HG03103 (cell line): ENCODE measurements at regions not wholly inside any gene's neighbourhood (a gene's known extent, or its start where the extent isn't known, plus 50 kb on each side); places are given as distances from the start of the nearest gene placed in this dataset.

Source experiments
- ATAC-seq: cut with Tn5 transposase; IDR thresholded peaks from one replicate; pipeline ENCODE4 v1.9.1; 2021; ENCODE audit warnings: low read depth; ENCODE audit not compliant: unreplicated experiment

GRCh38 chr13:80656512-80656904 lies 315.6 kb upstream of the SPRY2 start:
- no peak for ATAC-seq

GRCh38 chr13:80655778-80656511 lies 315.0 kb upstream of the SPRY2 start:
- no peak for ATAC-seq

- no peak for ATAC-seq
Observed at GRCh38 chr13:80654638-80655249, 313.8 kb upstream of the SPRY2 start.

GRCh38 chr13:80649274-80649673 lies 308.3 kb upstream of the SPRY2 start:
- no peak for ATAC-seq

GRCh38 chr13:80642641-80643040 lies 301.7 kb upstream of the SPRY2 start:
- no peak for ATAC-seq

GRCh38 chr13:80633251-80633650 lies 292.3 kb upstream of the SPRY2 start:
- no peak for ATAC-seq

GRCh38 chr13:80630685-80631121 lies 289.8 kb upstream of the SPRY2 start:
- ATAC-seq: no peak

GRCh38 chr13:80618781-80619180 lies 277.9 kb upstream of the SPRY2 start:
- ATAC-seq: no peak

GRCh38 chr13:80612804-80613203 lies 271.9 kb upstream of the SPRY2 start:
- no peak for ATAC-seq

- ATAC-seq: no peak
Observed at GRCh38 chr13:80611310-80611709, 270.4 kb upstream of the SPRY2 start.

GRCh38 chr13:80605716-80606115 lies 264.8 kb upstream of the SPRY2 start:
- ATAC-seq: no peak

- ATAC-seq: no peak
Observed at GRCh38 chr13:80605011-80605410, 264.1 kb upstream of the SPRY2 start.

- ATAC-seq: no peak
Observed at GRCh38 chr13:80604098-80604497, 263.2 kb upstream of the SPRY2 start.

GRCh38 chr13:80603351-80603750 lies 262.4 kb upstream of the SPRY2 start:
- no peak for ATAC-seq

- ATAC-seq: no peak
Observed at GRCh38 chr13:80599765-80600164, 258.8 kb upstream of the SPRY2 start.

- no peak for ATAC-seq
Observed at GRCh38 chr13:80598189-80598588, 257.3 kb upstream of the SPRY2 start.

GRCh38 chr13:80591976-80592740 lies 251.2 kb upstream of the SPRY2 start:
- no peak for ATAC-seq

GRCh38 chr13:80590551-80590950 lies 249.6 kb upstream of the SPRY2 start:
- no peak for ATAC-seq

- ATAC-seq: no peak
Observed at GRCh38 chr13:80586356-80586755, 245.4 kb upstream of the SPRY2 start.

GRCh38 chr13:80585531-80585930 lies 244.6 kb upstream of the SPRY2 start:
- ATAC-seq: no peak

GRCh38 chr13:80584785-80585184 lies 243.9 kb upstream of the SPRY2 start:
- ATAC-seq: no peak

GRCh38 chr13:80584306-80584705 lies 243.4 kb upstream of the SPRY2 start:
- ATAC-seq: no peak
